Peyer's patch (tissue), 4 donors: ENCODE measurements at regions not wholly inside any gene's neighbourhood (a gene's known extent, or its start where the extent isn't known, plus 50 kb on each side); places are given as distances from the start of the nearest gene placed in this dataset.

ENCODE experiments used
- DNase-seq, 3 donors: peaks; one replicate each; pipeline ENCODE4 v3.0.0-alpha.2; 2017 to 2019
- H3K27ac ChIP-seq, 4 donors: fragments of 200-600 bp; sonication (generic); one replicate each; pipeline ENCODE4 v1.5.1; 2016 to 2019
- H3K27me3 ChIP-seq, 2 donors: fragments of 200-600 bp; sonication (generic); one replicate each; pipeline ENCODE4 v1.5.1; 2019
- H3K36me3 ChIP-seq, 3 donors: fragments of 200-600 bp; sonication (generic); one replicate each; pipeline ENCODE4 v1.5.1; 2016 to 2019
- H3K4me1 ChIP-seq, 4 donors: fragments of 200-600 bp; sonication (generic); one replicate each; pipeline ENCODE4 v1.5.1; 2016 to 2019
- H3K4me3 ChIP-seq, 4 donors: fragments of 200-600 bp; sonication (generic); 1 replicate in 3 of 4; 2 replicates in 1 of 4; pipeline ENCODE4 v1.5.1; 2016 to 2019; ENCODE audit warnings: mild to moderate bottlenecking in 1 of 4
- H3K9me3 ChIP-seq, 4 donors: fragments of 200-600 bp; sonication (generic); one replicate each; pipeline ENCODE4 v1.5.1; 2016 to 2019; ENCODE audit warnings: mild to moderate bottlenecking in 1 of 4
- POLR2A ChIP-seq, 2 donors: fragments of 450-650 bp; IDR thresholded peaks; one replicate each; pipeline ENCODE4 v1.5.1; 2017; ENCODE audit warnings: antibody characterized with exemption in 2 of 2, mild to moderate bottlenecking in 2 of 2, moderate library complexity in 2 of 2
- TF ChIP-seq, protein P1 (sequence below), 6 experiments: fragments of 450-650 bp in 4 of 6; fragments of 200-600 bp in 2 of 6; sonication (generic) in 1 of 6; IDR thresholded peaks; one replicate each; pipeline ENCODE4 v1.5.1; 2017 to 2019; ENCODE audit warnings: antibody characterized with exemption in 6 of 6, mild to moderate bottlenecking in 3 of 6, moderate library complexity in 1 of 6

DNA sequence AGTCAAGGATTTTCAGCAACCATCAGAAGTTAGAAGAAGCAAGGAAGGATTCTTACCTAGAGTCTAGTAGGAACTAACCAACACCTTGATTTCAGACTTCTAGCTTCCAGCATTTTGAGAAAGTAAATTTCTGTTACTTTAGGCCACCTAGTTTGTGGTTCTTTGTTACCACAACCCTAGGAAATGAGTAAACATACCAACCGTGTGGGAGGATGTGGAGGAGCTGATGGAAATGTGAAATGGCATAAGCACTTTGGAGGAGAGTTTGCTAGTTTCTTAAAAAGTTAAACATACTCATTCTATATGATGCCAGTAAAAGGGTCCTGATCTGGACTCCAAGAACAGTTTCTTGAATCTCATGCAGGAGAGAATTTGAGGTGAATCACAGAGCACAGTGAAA is 679.4 kb downstream of the PDHA2 start:
- Histone ChIP-seq H3K4me3 (no peak overlapping the region), H3K9me3 (peaks cover 0 to 3% (median 0%) of the 10 kb centered on the region in 4 donors), H3K27ac (no peak overlapping the region), H3K4me1 (no peaks in the 10 kb centered on the region), H3K36me3 (no peaks in the 10 kb centered on the region), H3K27me3 (no peaks in the 10 kb centered on the region)
- TF ChIP-seq, protein P1, sequence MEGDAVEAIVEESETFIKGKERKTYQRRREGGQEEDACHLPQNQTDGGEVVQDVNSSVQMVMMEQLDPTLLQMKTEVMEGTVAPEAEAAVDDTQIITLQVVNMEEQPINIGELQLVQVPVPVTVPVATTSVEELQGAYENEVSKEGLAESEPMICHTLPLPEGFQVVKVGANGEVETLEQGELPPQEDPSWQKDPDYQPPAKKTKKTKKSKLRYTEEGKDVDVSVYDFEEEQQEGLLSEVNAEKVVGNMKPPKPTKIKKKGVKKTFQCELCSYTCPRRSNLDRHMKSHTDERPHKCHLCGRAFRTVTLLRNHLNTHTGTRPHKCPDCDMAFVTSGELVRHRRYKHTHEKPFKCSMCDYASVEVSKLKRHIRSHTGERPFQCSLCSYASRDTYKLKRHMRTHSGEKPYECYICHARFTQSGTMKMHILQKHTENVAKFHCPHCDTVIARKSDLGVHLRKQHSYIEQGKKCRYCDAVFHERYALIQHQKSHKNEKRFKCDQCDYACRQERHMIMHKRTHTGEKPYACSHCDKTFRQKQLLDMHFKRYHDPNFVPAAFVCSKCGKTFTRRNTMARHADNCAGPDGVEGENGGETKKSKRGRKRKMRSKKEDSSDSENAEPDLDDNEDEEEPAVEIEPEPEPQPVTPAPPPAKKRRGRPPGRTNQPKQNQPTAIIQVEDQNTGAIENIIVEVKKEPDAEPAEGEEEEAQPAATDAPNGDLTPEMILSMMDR (IDR thresholded peaks at IDR 0.05) = no peak
- TF ChIP-seq POLR2A (IDR thresholded peaks at IDR 0.05) = no peak
- no peak for DNase-seq

DNA sequence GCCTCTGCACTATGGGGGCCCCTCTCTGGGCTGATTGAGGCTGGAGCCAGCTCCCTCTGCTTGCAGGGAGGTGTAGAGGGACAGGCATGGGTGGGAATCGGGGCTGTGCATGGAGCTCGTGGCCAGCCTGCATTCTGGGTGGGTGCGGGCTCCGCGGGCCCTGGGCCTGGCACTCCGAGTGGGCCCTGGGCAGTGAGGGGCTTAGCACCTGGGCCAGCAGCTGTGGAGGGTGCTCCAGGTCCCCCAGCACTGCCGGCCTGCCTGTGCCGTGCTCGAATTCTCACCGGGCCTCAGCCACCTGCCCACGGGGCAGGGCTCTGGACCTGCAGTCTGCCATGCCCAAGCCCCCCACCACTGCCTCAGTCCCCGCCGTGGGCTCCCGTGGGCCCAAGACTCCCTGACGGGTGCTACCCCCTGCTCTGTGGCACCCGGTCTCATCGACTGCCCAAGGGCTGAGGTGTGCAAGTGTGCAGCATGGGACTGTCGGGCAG is 681.2 kb downstream of the PDHA2 start:
- H3K36me3 ChIP-seq = no peaks in the 10 kb centered on the region
- TF ChIP-seq, protein P1 (IDR thresholded peaks at IDR 0.05) = no peak
- TF ChIP-seq POLR2A (IDR thresholded peaks at IDR 0.05) = no peak
- H3K27me3 ChIP-seq = no peaks in the 10 kb centered on the region
- DNase-seq = no peak
- H3K9me3 ChIP-seq = peaks cover 0 to 3% (median 0%) of the 10 kb centered on the region in 4 donors
- no peaks in the 10 kb centered on the region for H3K4me1 ChIP-seq
- H3K4me3 ChIP-seq = no peak overlapping the region
- no peak overlapping the region for H3K27ac ChIP-seq

DNA sequence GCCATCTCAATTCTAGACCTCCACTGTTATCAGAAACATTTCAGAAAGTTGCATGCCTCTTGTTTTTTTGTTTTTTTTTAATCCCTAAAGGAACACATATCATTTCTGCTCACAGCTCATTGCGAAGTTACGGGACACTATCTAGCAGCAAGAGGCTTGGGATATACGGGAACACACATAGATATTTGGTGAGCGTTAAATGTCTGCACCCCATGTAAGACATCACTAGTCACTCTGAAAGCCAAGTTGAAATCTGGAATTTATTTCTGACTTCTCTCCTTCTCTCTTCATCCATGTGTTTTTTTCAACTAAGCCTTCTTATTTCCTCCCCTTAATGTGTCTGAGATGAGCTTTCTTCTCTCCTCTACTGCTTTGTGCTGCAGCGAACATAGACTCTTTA is 683.7 kb downstream of the PDHA2 start:
- DNase-seq = no peak
- H3K27ac ChIP-seq = no peak overlapping the region
- TF ChIP-seq, protein P1 (IDR thresholded peaks at IDR 0.05) = no peak
- TF ChIP-seq POLR2A (IDR thresholded peaks at IDR 0.05) = no peak

DNA sequence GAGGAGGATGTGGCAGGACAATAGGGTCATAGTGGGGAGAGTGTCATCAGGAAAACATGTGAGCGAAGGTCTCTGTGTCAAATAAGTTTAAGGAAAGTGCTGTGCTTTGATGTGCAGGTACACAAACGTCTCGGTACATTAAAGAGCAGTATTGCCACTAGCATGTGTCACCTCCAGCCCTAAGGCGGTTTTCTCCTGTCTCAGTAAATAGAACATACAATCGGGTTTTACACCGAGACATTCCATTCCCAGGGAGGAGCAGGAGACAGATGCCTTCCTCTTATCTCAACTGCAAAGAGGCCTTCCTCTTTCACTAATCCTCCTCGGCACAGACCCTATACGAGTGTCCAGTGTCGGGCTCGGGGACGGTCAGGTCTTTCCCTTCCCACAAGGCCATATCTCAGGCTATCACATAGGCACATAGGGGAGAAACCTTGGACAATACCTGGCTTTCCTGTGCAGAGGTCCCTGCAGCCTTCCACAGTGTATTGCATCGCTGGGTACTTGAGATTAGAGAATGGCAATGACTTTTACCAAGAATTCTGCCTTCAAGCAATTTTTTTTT is 684.5 kb downstream of the PDHA2 start:
- DNase-seq = no peak
- H3K9me3 ChIP-seq = peaks cover 0 to 3% (median 0%) of the 10 kb centered on the region in 4 donors
- H3K4me3 ChIP-seq = no peak overlapping the region
- no peak overlapping the region for H3K27ac ChIP-seq
- TF ChIP-seq, protein P1 (IDR thresholded peaks at IDR 0.05) = no peak
- TF ChIP-seq POLR2A (IDR thresholded peaks at IDR 0.05) = no peak
- H3K4me1 ChIP-seq = no peaks in the 10 kb centered on the region
- no peaks in the 10 kb centered on the region for H3K27me3 ChIP-seq
- H3K36me3 ChIP-seq = no peaks in the 10 kb centered on the region

More for the DNA sequence above, 683.7 kb downstream of the PDHA2 start:
- Histone ChIP-seq H3K9me3 (peaks cover 0 to 3% (median 0%) of the 10 kb centered on the region in 4 donors), H3K4me1 (no peaks in the 10 kb centered on the region), H3K27me3 (no peaks in the 10 kb centered on the region), H3K36me3 (no peaks in the 10 kb centered on the region), H3K4me3 (no peak overlapping the region)

DNA sequence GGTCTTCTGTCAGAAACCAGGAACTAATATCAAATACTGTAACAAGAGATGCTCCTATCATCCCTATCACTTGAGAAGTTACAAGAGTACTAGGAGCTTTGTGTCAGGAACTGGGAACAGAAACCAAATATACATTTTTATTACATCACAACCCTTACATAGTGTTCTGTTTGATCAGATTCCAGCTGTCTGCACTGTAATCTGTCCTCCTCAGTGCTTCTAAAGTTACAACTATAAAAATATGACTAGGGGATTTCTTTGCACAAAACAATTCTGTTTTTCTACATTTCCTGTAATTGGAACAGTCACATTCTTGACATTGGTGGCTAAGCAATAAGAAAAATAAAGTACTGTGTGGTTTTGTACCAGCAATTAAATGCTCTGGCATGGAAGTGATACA is 686.0 kb downstream of the PDHA2 start:
- Histone ChIP-seq H3K9me3 (peaks cover 0 to 2% (median 0%) of the 10 kb centered on the region in 4 donors), H3K4me3 (no peak overlapping the region), H3K27me3 (no peaks in the 10 kb centered on the region), H3K4me1 (no peaks in the 10 kb centered on the region), H3K27ac (no peak overlapping the region), H3K36me3 (no peaks in the 10 kb centered on the region)
- TF ChIP-seq, protein P1 (IDR thresholded peaks at IDR 0.05) = no peak
- TF ChIP-seq POLR2A (IDR thresholded peaks at IDR 0.05) = no peak
- DNase-seq = no peak
